HG02885 (cell line): ENCODE measurements at regions not wholly inside any gene's neighbourhood (a gene's known extent, or its start where the extent isn't known, plus 50 kb on each side); places are given as distances from the start of the nearest gene placed in this dataset.
A peak's percentile ranks its signal among the peaks of the same experiment; 100 is the strongest.

Experiments
- ATAC-seq: cut with Tn5 transposase; IDR thresholded peaks from one replicate; pipeline ENCODE4 v1.9.1; 2021; ENCODE audit warnings: mild to moderate bottlenecking; ENCODE audit not compliant: unreplicated experiment, poor library complexity

DNA sequence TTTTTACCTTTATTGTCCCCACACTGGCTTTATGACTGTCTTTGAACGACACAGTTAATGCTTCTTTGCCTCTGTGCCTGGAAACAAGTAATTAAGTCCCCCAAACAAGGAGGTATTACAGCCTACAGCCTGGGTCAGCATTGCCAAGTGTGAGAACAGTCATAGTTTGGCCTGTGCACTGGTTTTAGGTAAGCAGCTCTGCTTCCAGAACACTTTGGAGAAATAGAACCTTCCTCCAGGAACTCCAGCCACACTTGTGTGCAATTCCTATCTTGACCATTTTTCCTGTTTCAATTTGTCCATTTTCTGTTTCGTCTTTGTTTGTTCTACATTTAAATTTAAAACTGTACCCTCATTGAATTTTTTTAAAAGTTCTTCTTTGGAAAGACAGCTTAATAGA lies 568.2 kb downstream of the TUSC7 start:
- no peak for ATAC-seq

DNA sequence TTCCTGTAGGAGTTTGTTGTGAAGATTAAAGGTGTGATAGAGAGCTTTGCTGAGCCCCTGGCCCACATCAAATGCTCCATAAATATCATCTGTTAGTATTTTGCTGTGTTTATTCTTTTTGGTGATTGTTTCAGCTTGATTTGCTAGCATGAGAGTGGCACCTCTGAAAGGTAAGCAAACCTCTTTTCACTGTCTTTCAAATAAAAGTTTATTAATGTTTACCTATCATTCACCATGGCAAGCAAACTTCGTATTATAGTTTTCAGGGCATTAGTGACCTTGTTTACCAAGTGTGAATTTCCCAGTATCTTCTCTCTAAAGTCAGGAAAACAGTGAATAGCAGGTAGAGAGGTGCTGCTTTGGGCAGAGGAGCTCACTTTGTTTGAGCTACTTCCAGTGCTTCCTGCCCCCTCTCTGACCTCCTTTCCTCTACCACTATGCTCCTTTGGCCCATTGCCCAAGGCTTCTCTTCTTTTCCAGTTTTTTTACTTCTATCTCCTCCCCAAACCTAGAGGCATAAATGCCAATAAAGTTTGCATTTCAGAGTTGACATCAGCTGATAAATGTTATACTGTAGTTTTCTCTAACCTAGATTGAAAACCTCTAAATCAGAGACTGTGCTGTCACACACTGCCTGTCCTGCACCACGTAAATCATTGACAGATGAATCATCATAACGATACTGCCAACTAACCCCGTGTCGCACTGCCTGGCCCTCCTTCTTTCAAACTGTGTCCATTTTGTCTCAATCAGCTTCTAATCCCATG lies 569.0 kb downstream of the TUSC7 start:
- ATAC-seq = no peak

DNA sequence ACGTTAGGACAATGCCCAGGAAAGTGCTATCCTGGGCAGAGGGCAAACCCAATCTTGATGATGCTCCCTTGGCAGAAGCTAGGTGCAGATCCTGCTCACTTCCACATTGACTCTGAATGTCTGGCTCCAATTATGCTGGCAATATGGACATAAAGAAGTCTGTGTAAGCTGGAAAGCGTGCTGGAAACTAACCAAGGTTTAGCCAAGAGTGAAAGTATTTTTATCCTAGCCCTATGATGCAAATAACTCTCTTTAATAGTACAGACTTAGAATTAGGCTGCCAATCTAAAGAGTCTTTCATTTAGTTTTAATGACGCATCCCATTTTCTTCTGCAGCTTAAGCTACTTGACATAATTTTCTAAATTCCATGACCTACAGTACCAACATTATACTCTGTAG lies 571.8 kb downstream of the TUSC7 start:
- ATAC-seq = no peak

DNA sequence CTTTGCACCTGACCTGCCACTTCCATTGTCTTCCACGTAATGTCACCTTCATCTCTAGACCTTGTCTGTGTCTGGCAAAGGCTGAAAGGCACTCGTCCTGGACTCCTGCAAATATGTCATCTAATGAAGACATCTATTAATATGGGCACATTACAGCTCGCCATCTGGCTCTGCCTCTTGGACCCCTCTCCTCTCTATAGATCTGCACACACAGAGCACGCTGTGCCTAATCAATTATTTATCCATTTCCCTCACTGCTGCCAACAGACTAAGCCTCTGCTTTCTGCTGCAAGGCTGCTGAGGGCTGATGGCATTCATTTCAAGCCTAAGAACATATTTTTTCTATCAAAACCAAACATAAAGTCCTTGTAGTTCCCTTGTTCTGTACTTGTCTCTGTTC lies 573.0 kb downstream of the TUSC7 start:
- no peak for ATAC-seq

DNA sequence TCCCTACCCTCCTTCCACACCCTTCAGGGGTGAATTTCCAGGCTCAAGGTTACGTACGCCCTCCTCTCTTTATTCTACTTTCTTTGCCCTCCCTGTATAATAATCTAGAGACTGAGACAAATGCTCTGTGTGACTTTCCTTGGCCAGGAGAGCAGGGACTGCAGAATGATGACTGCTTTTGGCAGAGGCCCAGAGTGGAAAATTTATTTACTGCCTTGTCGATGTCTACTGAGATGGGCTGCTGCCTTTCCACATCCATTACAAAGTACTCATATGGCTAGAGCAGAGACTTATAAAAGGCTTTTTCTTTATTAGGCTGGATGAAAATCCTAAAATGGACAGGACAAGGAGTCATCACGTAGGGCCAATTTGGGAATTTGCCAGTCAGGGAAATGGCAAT lies 576.2 kb downstream of the TUSC7 start:
- no peak for ATAC-seq

DNA sequence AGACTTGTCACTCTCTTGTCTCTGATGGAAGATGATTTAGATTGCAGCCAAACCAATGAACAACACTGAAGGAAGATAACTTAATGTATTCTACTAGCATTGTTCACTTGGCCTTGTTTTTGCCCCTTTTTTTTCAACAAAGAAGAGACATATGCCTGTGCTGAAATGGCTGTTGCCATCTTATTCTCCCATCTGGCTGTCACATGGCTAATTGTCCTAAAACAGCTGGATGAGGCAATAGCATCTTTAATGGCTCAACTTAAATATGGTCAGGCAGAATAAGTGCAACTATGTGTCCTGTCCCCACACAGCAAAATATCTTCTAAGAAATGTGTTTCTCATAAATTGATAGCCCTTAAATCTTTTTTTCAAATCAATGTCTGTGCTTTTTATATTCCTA lies 576.9 kb downstream of the TUSC7 start:
- ATAC-seq = no peak

DNA sequence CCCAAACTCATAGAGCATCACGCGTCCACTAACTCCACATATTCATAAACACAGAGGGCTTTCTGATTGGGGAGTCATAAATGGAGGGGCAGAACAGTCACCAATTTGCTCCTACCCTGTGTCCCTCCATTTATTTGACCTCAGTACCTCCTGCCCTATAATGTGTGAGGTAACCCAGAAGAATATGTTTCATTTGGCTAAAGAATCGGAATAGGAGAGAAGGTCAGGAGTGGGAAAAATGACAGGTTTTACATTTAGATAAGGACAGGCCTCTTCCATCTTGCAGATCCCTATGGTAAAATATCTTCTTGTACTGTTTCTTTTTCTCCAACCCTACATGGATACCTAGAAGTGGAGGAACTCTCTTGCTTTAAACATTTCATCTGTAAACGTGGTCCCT lies 578.0 kb downstream of the TUSC7 start:
- no peak for ATAC-seq

DNA sequence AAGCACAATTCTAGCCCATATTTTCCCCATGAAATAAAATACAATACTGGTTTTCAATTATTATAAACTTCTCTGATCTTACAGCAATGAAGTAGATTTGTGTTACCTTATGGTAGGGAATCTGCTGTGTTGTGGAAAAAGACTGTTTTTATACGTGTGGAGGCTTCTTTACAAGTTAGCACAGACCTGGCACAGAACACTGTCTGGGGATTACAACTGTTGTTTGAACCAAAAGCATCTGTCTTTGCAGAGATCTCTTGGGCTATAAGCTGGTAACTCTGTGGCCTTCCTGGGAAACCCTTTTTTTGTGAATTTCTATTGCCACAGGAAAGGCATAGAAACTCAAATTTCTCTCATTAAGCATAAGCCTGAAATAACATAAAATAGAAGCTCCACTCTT lies 581.9 kb downstream of the TUSC7 start:
- ATAC-seq = no peak

DNA sequence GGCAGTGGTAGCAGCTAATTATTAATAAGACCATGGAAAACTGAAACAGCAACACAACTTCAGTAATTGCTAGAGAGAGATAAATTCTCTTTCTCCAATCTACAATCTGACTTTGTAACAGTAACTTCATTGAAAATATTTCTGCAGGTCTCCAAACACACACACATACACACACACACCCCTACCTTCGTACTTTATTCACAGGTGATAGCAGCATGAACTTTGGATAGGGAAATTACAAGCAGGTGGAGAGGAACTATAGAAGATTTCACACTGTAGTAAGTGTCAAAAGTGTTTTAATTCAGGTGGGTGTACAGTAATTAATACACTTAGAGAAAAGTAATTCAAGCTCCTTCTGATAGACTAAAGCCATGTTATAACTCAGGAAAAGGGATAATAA lies 587.5 kb downstream of the TUSC7 start:
- ATAC-seq = no peak

DNA sequence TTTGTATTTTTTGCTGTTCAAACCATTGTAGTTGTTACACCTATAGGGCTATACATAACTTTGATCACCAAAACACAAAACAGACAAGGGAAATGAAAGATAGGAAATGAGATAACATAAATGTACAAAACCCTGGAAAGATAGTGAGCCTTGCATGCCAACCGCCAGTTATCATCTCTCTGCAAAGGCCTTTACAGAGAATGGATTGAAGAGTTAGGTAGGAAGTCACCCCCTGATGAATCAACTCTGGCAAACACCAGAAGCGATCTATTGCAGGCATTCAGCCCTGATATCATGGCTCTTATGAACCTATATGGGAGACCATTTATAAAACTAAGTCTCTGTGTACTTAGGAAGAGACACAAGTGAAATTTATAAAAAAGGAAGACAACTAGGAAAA lies 588.0 kb downstream of the TUSC7 start:
- no peak for ATAC-seq

DNA sequence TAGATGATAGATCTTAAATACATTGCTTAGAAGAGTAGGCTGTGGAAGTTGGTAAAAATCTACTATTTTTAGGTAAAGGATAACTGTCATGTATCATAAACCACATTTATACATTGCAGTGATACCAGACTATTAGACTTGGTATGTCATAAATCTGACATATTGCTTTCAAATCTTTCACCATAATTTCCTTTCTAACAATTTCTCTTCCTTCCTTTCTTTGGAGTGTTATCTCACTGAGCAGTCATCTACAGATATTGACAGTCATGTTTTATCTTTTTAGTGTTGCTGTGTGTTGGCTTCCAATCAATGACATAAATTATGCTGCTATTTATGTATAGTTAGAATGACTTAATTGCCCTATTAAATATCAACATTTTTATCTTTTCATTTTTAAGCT lies 588.7 kb downstream of the TUSC7 start:
- ATAC-seq = no peak

DNA sequence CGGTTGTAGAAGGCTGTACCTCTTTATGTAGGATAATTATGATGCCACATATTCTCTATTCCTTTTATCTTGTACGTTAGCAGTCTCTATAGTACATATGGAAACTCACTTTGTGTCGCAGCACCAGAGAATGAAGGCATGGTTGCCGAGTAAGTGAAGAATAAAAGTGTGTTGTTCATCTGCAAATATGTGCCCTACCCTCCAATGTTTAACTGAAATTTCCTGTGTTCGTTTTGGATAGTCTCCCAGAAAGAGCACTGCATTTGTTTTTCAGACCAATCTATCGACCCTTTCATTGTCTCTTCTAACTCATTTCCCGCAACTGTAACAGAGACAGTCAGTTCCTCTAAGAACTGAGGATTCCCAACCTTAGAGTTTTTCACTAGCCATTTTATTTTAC lies 592.8 kb downstream of the TUSC7 start:
- ATAC-seq = no peak

DNA sequence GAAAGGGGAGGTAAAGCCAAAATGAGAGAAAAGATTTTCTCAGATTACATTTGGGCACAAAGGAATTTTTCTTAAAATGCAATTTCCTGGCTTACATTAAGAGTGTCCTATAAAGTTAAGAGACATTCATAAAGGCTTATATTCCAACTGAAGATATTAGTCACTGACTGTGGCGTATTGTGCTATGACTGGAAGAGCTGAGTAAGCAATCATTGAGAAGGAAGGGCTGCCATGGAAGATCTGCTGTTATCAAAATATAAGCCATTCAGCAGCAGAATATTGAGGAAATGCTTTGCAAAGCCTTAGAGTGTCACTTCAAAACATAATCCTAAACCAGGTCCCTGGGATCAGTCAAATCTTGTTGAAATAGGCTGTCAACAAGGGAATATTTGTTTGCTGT lies 593.9 kb downstream of the TUSC7 start:
- no peak for ATAC-seq

DNA sequence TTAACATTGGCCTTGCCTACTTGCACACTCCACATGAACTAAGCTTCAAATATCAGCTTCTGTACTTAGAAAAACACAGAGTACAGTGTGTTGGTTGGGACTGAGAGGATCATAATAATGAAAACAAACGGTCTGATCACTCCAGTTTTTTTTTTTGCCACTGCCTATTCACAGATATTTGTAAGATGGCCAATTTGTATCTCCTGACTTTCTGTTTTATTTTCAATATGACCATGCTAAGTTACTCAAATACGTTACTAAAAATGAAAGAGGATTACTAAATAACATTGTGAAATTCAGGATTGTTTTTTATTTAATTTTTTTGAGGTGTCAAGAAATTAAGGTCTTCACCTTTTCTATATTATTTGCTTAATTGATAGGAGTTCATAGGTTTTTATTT lies 595.1 kb downstream of the TUSC7 start:
- ATAC-seq = no peak

DNA sequence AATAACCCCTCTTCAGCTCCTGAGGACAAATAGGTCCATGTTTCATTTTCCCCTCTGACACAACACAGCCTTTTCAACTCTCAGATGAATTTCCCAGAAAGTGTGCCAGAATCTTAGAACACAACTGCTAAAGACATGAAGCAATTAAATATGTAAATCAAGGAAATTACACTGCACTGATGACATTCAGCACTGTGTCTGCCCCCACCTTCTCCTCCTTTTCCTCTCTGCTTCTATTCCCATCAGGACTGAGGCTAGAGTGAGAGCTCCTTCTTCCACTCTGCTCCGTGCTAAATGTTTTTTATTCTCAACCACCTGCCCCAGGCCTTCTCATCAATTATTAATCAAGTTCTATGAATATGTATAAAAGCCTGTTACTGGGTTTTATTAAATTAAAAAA lies 596.1 kb downstream of the TUSC7 start:
- no peak for ATAC-seq

DNA sequence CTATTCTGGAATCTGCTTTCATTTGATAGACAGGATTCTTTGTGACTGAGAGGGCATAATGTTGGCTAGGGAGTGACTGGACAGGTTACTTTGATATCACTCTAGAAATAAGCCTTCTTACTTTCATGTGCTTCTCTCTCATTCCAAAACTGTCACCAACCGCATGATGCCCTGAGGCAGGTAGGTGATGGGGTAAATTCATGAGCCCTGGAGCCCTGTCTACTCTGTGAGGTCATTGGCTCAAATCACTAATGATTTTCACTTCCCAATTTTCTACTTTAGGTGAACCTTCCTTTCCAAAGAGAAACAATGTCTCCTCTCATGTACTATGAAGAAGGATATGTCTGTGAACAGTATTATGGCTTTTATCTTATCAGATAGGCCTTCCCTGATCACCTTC lies 596.7 kb downstream of the TUSC7 start:
- peak; percentile 51 for ATAC-seq

DNA sequence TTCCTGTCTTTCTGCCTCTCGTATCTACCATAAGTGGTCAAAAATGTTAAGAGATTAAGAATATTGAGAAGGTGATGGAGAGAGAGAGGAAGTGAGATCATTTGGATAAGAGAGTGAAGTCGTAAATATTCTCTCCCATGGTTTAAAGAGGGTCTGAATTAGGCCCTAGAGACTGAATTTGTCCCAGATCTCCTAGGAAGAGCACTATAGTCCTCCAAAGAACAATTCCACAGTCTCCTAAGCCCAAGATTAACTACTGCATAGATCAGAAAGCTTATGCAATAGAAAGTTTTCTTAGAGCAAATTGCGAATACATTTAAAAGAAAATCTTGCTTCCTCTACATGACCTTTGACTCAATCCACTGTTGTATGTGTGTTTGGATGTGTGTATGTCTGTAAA lies 598.8 kb downstream of the TUSC7 start:
- no peak for ATAC-seq

DNA sequence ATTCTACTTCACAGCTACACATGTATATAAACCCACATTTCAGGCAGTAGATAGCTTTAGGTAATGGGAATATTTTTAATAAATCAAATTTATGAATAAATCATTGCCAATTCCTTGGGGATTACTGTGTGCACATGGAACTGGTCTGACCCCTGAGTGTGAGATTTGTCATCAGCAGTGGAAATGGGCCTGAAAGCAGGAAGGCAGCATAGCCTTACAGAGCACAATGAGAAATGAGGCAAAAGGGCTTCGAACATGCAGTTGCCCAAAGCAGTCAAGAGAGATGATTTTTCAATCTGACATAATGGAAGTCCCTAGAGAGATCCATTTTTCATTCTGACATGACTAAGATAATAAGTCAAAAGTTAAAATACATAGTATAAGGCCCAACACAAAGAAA lies 599.2 kb downstream of the TUSC7 start:
- no peak for ATAC-seq

DNA sequence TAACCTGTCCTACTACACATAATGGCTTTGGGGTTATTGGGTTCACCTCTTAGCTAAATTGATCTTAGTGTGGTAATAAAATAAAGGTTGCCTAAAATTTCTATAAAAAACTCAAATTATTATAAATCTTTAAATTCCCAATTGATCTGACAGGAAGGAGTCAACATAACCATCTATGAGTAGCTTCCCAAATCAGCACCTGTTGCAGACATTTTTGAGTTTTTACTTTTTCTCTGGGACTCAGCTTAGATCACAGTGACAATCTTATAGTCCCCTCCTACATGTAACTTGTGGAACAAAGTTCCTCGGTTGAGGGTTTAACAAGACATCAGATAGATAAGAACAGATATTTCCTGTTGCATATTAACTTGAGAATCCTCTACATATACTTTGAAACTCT lies 601.0 kb downstream of the TUSC7 start:
- ATAC-seq = no peak

DNA sequence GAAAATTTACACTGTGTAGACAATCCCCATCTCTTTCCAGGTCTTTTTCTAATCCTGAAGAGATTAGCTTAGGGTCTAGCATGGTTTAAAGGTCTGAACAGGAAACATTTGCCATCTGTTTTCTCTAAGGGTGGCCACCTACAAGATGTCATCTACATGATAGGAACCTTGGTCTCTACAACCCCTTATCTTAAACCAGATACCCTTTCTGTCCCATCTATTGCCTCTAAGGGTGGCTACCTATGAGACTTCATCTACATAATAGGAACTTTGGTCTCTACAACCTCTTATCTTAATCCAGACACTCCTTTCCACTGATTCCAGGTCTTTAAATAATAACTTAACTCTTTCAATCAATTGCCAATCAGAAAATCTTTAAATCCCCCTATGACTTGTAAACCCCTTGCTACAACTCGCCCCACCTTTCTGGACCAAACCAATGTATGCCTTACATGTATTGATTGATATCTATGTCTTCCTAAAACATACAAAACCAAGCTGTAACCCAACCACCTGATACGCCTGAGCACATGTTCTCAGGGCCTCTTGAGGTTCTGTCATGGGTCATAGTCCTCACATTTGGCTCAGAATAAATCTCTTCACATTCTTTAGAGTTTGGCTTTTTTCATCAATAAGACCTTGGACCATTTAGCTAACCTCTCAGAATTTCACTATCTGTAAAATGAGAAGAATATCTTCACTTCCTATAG lies 605.0 kb downstream of the TUSC7 start:
- ATAC-seq = no peak

DNA sequence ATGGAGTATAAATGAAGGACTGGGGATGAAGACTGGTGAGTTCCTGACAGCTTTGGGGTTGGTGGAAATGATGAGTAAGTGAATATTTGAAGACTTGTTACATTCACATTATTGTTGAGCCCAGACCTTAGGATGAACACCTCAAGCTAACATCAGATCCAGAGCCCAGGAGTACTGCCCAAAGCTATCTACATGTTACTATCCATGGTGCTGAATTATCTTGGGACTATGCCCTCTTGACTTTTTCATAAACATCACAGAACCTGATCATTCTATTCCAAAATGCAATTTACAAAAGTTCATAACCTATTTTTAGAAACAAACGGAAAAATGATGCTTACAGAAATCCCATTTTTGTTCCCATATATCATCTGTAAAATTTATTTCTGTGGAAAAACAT lies 613.3 kb downstream of the TUSC7 start:
- ATAC-seq = no peak

DNA sequence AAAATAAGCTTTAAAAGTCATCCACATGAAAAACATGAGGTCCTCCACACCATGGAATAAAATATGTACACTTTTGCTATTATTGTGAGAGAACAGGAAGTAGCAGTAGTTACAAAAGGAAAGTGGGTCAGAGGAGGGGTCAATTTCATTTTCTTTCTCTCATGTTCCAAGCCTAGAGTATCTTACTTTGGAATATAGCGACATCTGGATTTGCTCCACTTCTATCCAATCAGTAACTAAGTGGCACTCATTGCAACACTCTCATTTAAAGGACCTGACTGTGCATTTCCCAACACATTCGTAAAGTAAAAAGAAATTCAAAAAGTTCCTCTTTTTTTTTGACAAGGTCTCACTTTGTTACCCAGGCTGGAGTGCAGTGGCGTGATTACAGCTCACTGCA lies 637.3 kb downstream of the TUSC7 start:
- ATAC-seq = no peak
